Transverse colon (tissue), 4 donors: ENCODE measurements at regions not wholly inside any gene's neighbourhood (a gene's known extent, or its start where the extent isn't known, plus 50 kb on each side); places are given as distances from the start of the nearest gene placed in this dataset.

ENCODE experiments used
- EP300 ChIP-seq: sonication (generic); formaldehyde crosslinking; IDR thresholded peaks from one replicate; pipeline ENCODE4 v1.6.1; 2017; ENCODE audit warnings: antibody characterized with exemption, low read depth
- POLR2A ChIP-seq: fragments of 450-650 bp; IDR thresholded peaks from one replicate; pipeline ENCODE4 v1.6.1; 2016; ENCODE audit warnings: antibody characterized with exemption, mild to moderate bottlenecking, moderate library complexity
- POLR2AphosphoS5 ChIP-seq, 3 donors: sonication (generic); formaldehyde crosslinking; IDR thresholded peaks; one replicate each; pipeline ENCODE4 v1.6.1; 2016; ENCODE audit warnings: antibody characterized with exemption in 3 of 3
- TF ChIP-seq, protein P1 (sequence below), 5 experiments: fragments of 200-600 bp in 3 of 5; fragments of 450-650 bp in 2 of 5; sonication (generic) in 3 of 5; IDR thresholded peaks; 1 replicate in 2 of 5; 2 replicates in 3 of 5; pipeline ENCODE4 v1.5.1; 2016 to 2017; ENCODE audit warnings: antibody characterized with exemption in 5 of 5, inconsistent platforms in 3 of 5, mild to moderate bottlenecking in 2 of 5, moderate library complexity in 1 of 5

DNA sequence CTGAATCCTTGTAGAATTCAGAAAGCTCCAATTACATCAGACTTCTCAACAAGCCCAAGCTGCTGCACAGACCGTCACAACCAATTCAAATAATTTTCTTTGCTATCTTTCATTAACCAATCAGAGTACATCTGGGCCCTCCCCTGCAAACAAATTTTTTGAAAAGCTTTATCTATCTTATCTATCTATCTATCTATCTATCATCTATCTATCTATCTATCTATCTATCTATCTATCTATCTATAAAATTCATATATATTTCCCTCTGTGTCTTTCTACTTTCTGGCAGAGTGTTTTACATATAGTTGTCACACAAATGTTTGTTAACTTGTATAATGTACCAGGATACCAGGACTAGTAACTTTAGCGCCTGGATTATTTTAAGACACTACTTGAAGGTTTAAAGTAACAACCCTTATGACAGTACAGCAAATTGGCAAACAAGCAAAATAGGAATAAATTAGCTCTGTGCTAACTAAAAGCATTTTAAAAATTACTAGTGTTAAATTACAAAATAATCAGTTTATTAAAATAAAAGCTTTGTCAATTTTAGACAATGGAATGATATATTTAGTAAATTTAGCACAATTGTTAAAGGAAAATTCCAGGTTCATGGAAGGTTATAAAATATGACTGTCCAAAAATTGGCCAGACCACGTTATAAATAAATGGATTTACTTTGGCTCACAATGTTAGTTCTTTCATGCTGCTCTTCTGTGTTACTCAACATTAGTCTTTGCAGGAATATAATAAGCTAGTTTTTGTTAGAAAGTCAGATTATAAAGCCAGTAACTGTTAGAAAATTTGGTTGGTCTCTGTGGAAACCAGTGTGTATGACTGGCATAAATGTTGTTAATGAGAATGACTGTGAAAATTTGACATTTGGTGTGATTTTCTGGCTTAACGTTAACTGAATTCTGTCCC lies 138.6 kb downstream of the SUCNR1 start:
- TF ChIP-seq, protein P1, sequence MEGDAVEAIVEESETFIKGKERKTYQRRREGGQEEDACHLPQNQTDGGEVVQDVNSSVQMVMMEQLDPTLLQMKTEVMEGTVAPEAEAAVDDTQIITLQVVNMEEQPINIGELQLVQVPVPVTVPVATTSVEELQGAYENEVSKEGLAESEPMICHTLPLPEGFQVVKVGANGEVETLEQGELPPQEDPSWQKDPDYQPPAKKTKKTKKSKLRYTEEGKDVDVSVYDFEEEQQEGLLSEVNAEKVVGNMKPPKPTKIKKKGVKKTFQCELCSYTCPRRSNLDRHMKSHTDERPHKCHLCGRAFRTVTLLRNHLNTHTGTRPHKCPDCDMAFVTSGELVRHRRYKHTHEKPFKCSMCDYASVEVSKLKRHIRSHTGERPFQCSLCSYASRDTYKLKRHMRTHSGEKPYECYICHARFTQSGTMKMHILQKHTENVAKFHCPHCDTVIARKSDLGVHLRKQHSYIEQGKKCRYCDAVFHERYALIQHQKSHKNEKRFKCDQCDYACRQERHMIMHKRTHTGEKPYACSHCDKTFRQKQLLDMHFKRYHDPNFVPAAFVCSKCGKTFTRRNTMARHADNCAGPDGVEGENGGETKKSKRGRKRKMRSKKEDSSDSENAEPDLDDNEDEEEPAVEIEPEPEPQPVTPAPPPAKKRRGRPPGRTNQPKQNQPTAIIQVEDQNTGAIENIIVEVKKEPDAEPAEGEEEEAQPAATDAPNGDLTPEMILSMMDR (IDR thresholded peaks at IDR 0.05) = no peak
- TF ChIP-seq POLR2A (no peak), EP300 (no peak), POLR2AphosphoS5 (IDR thresholded peaks at IDR 0.05) (no peak)
